ENCODE measurements at regions not wholly inside any gene's neighbourhood (a gene's known extent, or its start where the extent isn't known, plus 50 kb on each side); places are given as distances from the start of the nearest gene placed in this dataset.
"Not testable (repeated sequence)": the region's sequence is repeated elsewhere in the genome, so short reads cannot be mapped to it uniquely, and the experiment has no call there.

GRCh38 chr5:52077941-52078815 lies 694.9 kb downstream of the ISL1 start:
- no peak for DNase-seq
- no peaks in the 10 kb centered on the region for H3K36me3 ChIP-seq
- H3K9me3 ChIP-seq, result no peaks in the 10 kb centered on the region
- intact Hi-C loops (cut with DNase I), result no loop called here
- WGBS, 2 donors, result 62 to 67% methylated on average over 5 of the region's 5 CpGs
- no peaks in the 10 kb centered on the region for H3K4me1 ChIP-seq
- no peak for TF ChIP-seq POLR2A (IDR thresholded peaks at IDR 0.05)
- TF ChIP-seq CTCF (IDR thresholded peaks at IDR 0.05), result no peak
- H3K27me3 ChIP-seq, result no peaks in the 10 kb centered on the region
- no peak overlapping the region for H3K27ac ChIP-seq
- H3K4me3 ChIP-seq, result no peak overlapping the region

- H3K36me3 ChIP-seq; H3K27ac ChIP-seq; DNase-seq; H3K4me3 ChIP-seq; intact Hi-C loops (cut with DNase I); H3K9me3 ChIP-seq; H3K27me3 ChIP-seq; H3K4me1 ChIP-seq: not testable (repeated sequence)
- 40% methylated on average over 1 of the region's 5 CpGs; no CpG with 5 or more reads in 1 of the 2 donors for WGBS, 2 donors
These were observed 685.4 kb upstream of the ITGA1 start for GRCh38 chr5:52102311-52102710.

- H3K36me3 ChIP-seq, result no peaks in the 10 kb centered on the region
- no peaks in the 10 kb centered on the region for H3K27me3 ChIP-seq
- H3K4me1 ChIP-seq, result no peaks in the 10 kb centered on the region
- no peak overlapping the region for H3K4me3 ChIP-seq
- H3K27ac ChIP-seq, result no peak overlapping the region
- 47 to 55% methylated on average over 4 of the region's 4 CpGs for WGBS, 2 donors
- H3K9me3 ChIP-seq, result no peaks in the 10 kb centered on the region
- TF ChIP-seq CTCF (IDR thresholded peaks at IDR 0.05) (no peak), POLR2A (IDR thresholded peaks at IDR 0.05) (no peak)
- intact Hi-C loops (cut with DNase I), result no loop called here
- DNase-seq, result no peak
These were observed 680.4 kb upstream of the ITGA1 start for GRCh38 chr5:52107210-52107905.

GRCh38 chr5:52119768-52120167 lies 667.9 kb upstream of the ITGA1 start:
- Histone ChIP-seq H3K27me3 (no peaks in the 10 kb centered on the region), H3K36me3 (no peaks in the 10 kb centered on the region), H3K27ac (no peak overlapping the region), H3K9me3 (no peaks in the 10 kb centered on the region), H3K4me3 (no peak overlapping the region), H3K4me1 (no peaks in the 10 kb centered on the region)
- TF ChIP-seq POLR2A (IDR thresholded peaks at IDR 0.05), result no peak
- no peak for TF ChIP-seq CTCF (IDR thresholded peaks at IDR 0.05)
- 14 to 17% methylated on average over 1 of the region's 1 CpG for WGBS, 2 donors
- intact Hi-C loops (cut with DNase I), result no loop called here
- DNase-seq, result no peak

- intact Hi-C loops (cut with DNase I), result no loop called here
- Histone ChIP-seq H3K4me3 (no peak overlapping the region), H3K9me3 (no peaks in the 10 kb centered on the region), H3K36me3 (no peaks in the 10 kb centered on the region), H3K27ac (no peak overlapping the region), H3K27me3 (no peaks in the 10 kb centered on the region), H3K4me1 (no peaks in the 10 kb centered on the region)
- 53 to 64% methylated on average over 3 of the region's 3 CpGs for WGBS, 2 donors
- TF ChIP-seq POLR2A (IDR thresholded peaks at IDR 0.05) (no peak), CTCF (IDR thresholded peaks at IDR 0.05) (no peak)
- DNase-seq, result no peak
These were observed 655.7 kb upstream of the ITGA1 start for GRCh38 chr5:52132053-52132452.

Data from esophagus squamous epithelium (tissue), 5 donors.